ENCODE measurements at regions not wholly inside any gene's neighbourhood (a gene's known extent, or its start where the extent isn't known, plus 50 kb on each side); places are given as distances from the start of the nearest gene placed in this dataset.

DNA sequence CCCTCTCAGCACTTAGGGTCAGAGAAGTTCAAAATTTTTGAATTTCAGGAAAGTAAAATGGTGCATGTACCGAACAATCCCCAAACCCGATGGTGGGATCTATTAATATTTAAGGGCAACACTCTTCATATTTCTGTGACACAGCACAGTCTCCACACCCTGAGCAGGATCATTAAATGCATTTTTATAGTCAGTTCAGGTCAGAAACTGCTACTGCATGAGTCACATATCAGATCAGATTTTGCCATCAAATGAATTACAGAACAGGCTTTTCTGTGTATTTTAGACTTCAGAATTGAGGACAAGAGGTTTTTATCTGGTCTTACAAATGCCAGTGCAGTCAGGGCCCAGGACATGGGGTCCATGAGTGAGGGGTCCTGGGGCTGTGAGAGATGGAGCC lies 79.2 kb downstream of the RIPK4 start (continued):
- TF ChIP-seq, protein P1, sequence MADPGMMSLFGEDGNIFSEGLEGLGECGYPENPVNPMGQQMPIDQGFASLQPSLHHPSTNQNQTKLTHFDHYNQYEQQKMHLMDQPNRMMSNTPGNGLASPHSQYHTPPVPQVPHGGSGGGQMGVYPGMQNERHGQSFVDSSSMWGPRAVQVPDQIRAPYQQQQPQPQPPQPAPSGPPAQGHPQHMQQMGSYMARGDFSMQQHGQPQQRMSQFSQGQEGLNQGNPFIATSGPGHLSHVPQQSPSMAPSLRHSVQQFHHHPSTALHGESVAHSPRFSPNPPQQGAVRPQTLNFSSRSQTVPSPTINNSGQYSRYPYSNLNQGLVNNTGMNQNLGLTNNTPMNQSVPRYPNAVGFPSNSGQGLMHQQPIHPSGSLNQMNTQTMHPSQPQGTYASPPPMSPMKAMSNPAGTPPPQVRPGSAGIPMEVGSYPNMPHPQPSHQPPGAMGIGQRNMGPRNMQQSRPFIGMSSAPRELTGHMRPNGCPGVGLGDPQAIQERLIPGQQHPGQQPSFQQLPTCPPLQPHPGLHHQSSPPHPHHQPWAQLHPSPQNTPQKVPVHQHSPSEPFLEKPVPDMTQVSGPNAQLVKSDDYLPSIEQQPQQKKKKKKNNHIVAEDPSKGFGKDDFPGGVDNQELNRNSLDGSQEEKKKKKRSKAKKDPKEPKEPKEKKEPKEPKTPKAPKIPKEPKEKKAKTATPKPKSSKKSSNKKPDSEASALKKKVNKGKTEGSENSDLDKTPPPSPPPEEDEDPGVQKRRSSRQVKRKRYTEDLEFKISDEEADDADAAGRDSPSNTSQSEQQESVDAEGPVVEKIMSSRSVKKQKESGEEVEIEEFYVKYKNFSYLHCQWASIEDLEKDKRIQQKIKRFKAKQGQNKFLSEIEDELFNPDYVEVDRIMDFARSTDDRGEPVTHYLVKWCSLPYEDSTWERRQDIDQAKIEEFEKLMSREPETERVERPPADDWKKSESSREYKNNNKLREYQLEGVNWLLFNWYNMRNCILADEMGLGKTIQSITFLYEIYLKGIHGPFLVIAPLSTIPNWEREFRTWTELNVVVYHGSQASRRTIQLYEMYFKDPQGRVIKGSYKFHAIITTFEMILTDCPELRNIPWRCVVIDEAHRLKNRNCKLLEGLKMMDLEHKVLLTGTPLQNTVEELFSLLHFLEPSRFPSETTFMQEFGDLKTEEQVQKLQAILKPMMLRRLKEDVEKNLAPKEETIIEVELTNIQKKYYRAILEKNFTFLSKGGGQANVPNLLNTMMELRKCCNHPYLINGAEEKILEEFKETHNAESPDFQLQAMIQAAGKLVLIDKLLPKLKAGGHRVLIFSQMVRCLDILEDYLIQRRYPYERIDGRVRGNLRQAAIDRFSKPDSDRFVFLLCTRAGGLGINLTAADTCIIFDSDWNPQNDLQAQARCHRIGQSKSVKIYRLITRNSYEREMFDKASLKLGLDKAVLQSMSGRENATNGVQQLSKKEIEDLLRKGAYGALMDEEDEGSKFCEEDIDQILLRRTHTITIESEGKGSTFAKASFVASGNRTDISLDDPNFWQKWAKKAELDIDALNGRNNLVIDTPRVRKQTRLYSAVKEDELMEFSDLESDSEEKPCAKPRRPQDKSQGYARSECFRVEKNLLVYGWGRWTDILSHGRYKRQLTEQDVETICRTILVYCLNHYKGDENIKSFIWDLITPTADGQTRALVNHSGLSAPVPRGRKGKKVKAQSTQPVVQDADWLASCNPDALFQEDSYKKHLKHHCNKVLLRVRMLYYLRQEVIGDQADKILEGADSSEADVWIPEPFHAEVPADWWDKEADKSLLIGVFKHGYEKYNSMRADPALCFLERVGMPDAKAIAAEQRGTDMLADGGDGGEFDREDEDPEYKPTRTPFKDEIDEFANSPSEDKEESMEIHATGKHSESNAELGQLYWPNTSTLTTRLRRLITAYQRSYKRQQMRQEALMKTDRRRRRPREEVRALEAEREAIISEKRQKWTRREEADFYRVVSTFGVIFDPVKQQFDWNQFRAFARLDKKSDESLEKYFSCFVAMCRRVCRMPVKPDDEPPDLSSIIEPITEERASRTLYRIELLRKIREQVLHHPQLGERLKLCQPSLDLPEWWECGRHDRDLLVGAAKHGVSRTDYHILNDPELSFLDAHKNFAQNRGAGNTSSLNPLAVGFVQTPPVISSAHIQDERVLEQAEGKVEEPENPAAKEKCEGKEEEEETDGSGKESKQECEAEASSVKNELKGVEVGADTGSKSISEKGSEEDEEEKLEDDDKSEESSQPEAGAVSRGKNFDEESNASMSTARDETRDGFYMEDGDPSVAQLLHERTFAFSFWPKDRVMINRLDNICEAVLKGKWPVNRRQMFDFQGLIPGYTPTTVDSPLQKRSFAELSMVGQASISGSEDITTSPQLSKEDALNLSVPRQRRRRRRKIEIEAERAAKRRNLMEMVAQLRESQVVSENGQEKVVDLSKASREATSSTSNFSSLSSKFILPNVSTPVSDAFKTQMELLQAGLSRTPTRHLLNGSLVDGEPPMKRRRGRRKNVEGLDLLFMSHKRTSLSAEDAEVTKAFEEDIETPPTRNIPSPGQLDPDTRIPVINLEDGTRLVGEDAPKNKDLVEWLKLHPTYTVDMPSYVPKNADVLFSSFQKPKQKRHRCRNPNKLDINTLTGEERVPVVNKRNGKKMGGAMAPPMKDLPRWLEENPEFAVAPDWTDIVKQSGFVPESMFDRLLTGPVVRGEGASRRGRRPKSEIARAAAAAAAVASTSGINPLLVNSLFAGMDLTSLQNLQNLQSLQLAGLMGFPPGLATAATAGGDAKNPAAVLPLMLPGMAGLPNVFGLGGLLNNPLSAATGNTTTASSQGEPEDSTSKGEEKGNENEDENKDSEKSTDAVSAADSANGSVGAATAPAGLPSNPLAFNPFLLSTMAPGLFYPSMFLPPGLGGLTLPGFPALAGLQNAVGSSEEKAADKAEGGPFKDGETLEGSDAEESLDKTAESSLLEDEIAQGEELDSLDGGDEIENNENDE (IDR thresholded peaks at IDR 0.05; ENCODE audit: insufficient replicate concordance, low read length) = no peak
- TF ChIP-seq KDM5A (IDR thresholded peaks at IDR 0.05; ENCODE audit: low read length) = no peak

Measured in H1 (cell line).